ENCODE measurements at regions not wholly inside any gene's neighbourhood (a gene's known extent, or its start where the extent isn't known, plus 50 kb on each side); places are given as distances from the start of the nearest gene placed in this dataset.

- TF ChIP-seq CHD7 (IDR thresholded peaks at IDR 0.05; ENCODE audit: insufficient replicate concordance, low read length) (no peak), FOSL1 (IDR thresholded peaks at IDR 0.05; ENCODE audit: insufficient read depth, low read depth, low read length) (no peak), RAD21 (IDR thresholded peaks at IDR 0.05 in 1 of 2, conservative IDR thresholded peaks at IDR 0.05 in 1 of 2; ENCODE audit: low read depth in 2 of 2, low read length in 2 of 2) (no peak), SIRT6 (IDR thresholded peaks at IDR 0.05; ENCODE audit: low read length) (no peak), E2F6 (IDR thresholded peaks at IDR 0.05) (no peak), RFX5 (IDR thresholded peaks at IDR 0.05; ENCODE audit: borderline replicate concordance, low read depth, low read length) (no peak)
These were observed 76.5 kb downstream of the TENT5C start (continued) for GRCh38 chr1:117682372-117682771.

All from H1 (cell line).